Psoas muscle (tissue), 7 donors: ENCODE measurements at regions not wholly inside any gene's neighbourhood (a gene's known extent, or its start where the extent isn't known, plus 50 kb on each side); places are given as distances from the start of the nearest gene placed in this dataset.

ENCODE experiments used
- ATAC-seq, 4 donors: fragments of 200-7000 bp; cut with Tn5 transposase; one replicate each; pipeline ENCODE4 v1.9.1; 2020; ENCODE audit warnings: moderate library complexity in 3 of 4, mild to moderate bottlenecking in 2 of 4
- DNase-seq, 2 donors: peaks; one replicate each; pipeline ENCODE4 v3.0.0-alpha.2; 2020
- H3K27ac ChIP-seq: fragments of 200-600 bp; one replicate; pipeline ENCODE4 v1.8.0; 2022
- H3K27me3 ChIP-seq, 3 donors: fragments of 200-600 bp in 1 of 3; one replicate each; pipeline versions ENCODE4 v1.6.1 to v1.8.0; 2013 to 2022; ENCODE audit warnings: low read length in 2 of 3, mild to moderate bottlenecking in 2 of 3, moderate library complexity in 1 of 3; ENCODE audit not compliant: insufficient read depth in 3 of 3
- H3K36me3 ChIP-seq, 2 donors: fragments of 200-600 bp in 1 of 2; one replicate each; pipeline versions ENCODE4 v1.6.1 to v1.8.0; 2013 to 2022; ENCODE audit warnings: low read depth in 1 of 2, mild to moderate bottlenecking in 1 of 2, moderate library complexity in 1 of 2; ENCODE audit not compliant: insufficient read depth in 1 of 2
- H3K4me1 ChIP-seq: fragments of 200-600 bp; one replicate; pipeline ENCODE4 v1.8.0; 2022
- H3K4me3 ChIP-seq: fragments of 200-600 bp; one replicate; pipeline ENCODE4 v1.8.0; 2022; ENCODE audit warnings: mild to moderate bottlenecking
- H3K9me3 ChIP-seq: fragments of 200-600 bp; one replicate; pipeline ENCODE4 v1.8.0; 2022
- CTCF ChIP-seq: fragments of 200-600 bp; IDR thresholded peaks from one replicate; pipeline ENCODE4 v1.8.0; 2022; ENCODE audit warnings: antibody characterized with exemption
- WGBS, 3 donors: extraction: QIAGEN DNeasy Blood & Tissue Kit; methylation state at CpG; one replicate each; pipeline versions ENCODE4 v1.1.6 to v1.1.7; 2013; 5-methylcytosine and 5-hydroxymethylcytosine counted together
- intact Hi-C, 2 donors: fragments of 100-400 bp; cut with DNase I; formaldehyde crosslinking; loops; one replicate each; pipeline versions ENCODE4 v1.11.0 to v1.14.2; 2022
- donor health status: healthy with polysubstance abuse.
- donor health status: DM: no; HTN: no; CAD: no; lungs with moderate emphysema.
- donor health status: Bipolar disorder and iron deficiency.
- donor health status: healthy.
- donor health status: DM: yes; HTN: yes; CAD: no.
- donor health status: DM: no; HTN: no; CAD: no.
- donor health status: DM: yes; HTN: yes; CAD: no.

- no peak for TF ChIP-seq CTCF
- no peaks in the 10 kb centered on the region for H3K9me3 ChIP-seq
- H3K27ac ChIP-seq = no peak overlapping the region
- no peak overlapping the region for H3K4me3 ChIP-seq
- no peaks in the 10 kb centered on the region for H3K36me3 ChIP-seq
- intact Hi-C loops = loop anchor here in 1 of 2 donors (10.0 kb wide), 1 partner anchor 56 kb away; no protein-coding TSS in a partner anchor
- 79 to 83% (median 81%) methylated on average over 5 of the region's 5 CpGs for WGBS, 3 donors
- no peak for ATAC-seq
- H3K4me1 ChIP-seq = no peaks in the 10 kb centered on the region
- no peak for DNase-seq
- H3K27me3 ChIP-seq = no peaks in the 10 kb centered on the region
Observed at GRCh38 chr21:41048623-41049022, 119.3 kb upstream of the BACE2 start.

- H3K27me3 ChIP-seq = no peaks in the 10 kb centered on the region
- no peaks in the 10 kb centered on the region for H3K36me3 ChIP-seq
- no peak for ATAC-seq
- no peaks in the 10 kb centered on the region for H3K4me1 ChIP-seq
- H3K27ac ChIP-seq = no peak overlapping the region
- no peak for TF ChIP-seq CTCF
- DNase-seq = no peak
- intact Hi-C loops = no loop called here
- no peak overlapping the region for H3K4me3 ChIP-seq
- H3K9me3 ChIP-seq = no peaks in the 10 kb centered on the region
- 47 to 56% (median 51%) methylated on average over 15 of the region's 15 CpGs for WGBS, 3 donors
Observed at GRCh38 chr21:41052820-41053555, 115.0 kb upstream of the BACE2 start.

GRCh38 chr21:41054018-41054578 lies 113.9 kb upstream of the BACE2 start:
- Histone ChIP-seq H3K27me3 (no peaks in the 10 kb centered on the region), H3K27ac (no peak overlapping the region), H3K4me3 (no peak overlapping the region), H3K4me1 (no peaks in the 10 kb centered on the region), H3K36me3 (no peaks in the 10 kb centered on the region), H3K9me3 (no peaks in the 10 kb centered on the region)
- WGBS, 3 donors = 36 to 44% (median 40%) methylated on average over 6 of the region's 6 CpGs
- intact Hi-C loops = no loop called here
- no peak for TF ChIP-seq CTCF
- no peak for ATAC-seq
- DNase-seq = no peak

GRCh38 chr21:41055266-41055665 lies 112.7 kb upstream of the BACE2 start:
- Histone ChIP-seq H3K36me3 (no peaks in the 10 kb centered on the region), H3K4me1 (no peaks in the 10 kb centered on the region), H3K27me3 (no peaks in the 10 kb centered on the region), H3K27ac (no peak overlapping the region), H3K4me3 (no peak overlapping the region), H3K9me3 (no peaks in the 10 kb centered on the region)
- WGBS, 3 donors = 35 to 39% (median 36%) methylated on average over 8 of the region's 8 CpGs
- DNase-seq (no peak), ATAC-seq (no peak)
- no peak for TF ChIP-seq CTCF
- intact Hi-C loops = no loop called here
